HEK293 (cell line): ENCODE measurements at regions not wholly inside any gene's neighbourhood (a gene's known extent, or its start where the extent isn't known, plus 50 kb on each side); places are given as distances from the start of the nearest gene placed in this dataset.

ENCODE experiments used
- CTCF ChIA-PET: fragments of 350-600 bp; formaldehyde crosslinking; extraction: SDS; loops from one replicate; lab custom pipeline; 2021; ENCODE audit warnings: antibody characterized with exemption; lab: Yijun Ruan, JAX
- POLR2A ChIA-PET: fragments of 300-600 bp; formaldehyde crosslinking; extraction: SDS; loops from one replicate; lab custom pipeline; 2020; ENCODE audit warnings: antibody characterized with exemption, inconsistent platforms; lab: Yijun Ruan, JAX
- H3K27ac ChIP-seq: fragments of 200-500 bp; sonication (Bioruptor generic); 2 replicates; pipeline ENCODE4 v1.5.1; 2014; ENCODE audit warnings: low read depth, low read length, control low read depth, inconsistent platforms; ENCODE audit errors: extremely low read depth
- H3K36me3 ChIP-seq, 2 experiments: fragments of 200-500 bp in 1 of 2; sonication (Bioruptor generic) in 1 of 2; 1 replicate in 1 of 2; 2 replicates in 1 of 2; pipeline ENCODE4 v1.5.1; 2014 to 2017; ENCODE audit warnings: inconsistent platforms in 2 of 2, low read length in 2 of 2; ENCODE audit not compliant: control insufficient read depth in 2 of 2, insufficient read depth in 1 of 2
- H3K4me1 ChIP-seq: fragments of 200-500 bp; sonication (Bioruptor generic); 2 replicates; pipeline ENCODE4 v1.5.1; 2014; ENCODE audit warnings: mild to moderate bottlenecking, low read length, inconsistent platforms; ENCODE audit not compliant: control insufficient read depth, insufficient read depth
- H3K4me3 ChIP-seq: 2 replicates; pipeline ENCODE4 v1.5.1; 2011; ENCODE audit warnings: low read depth, mild to moderate bottlenecking, control low read depth, low read length, moderate library complexity
- H3K9me3 ChIP-seq: fragments of 200-500 bp; sonication (Bioruptor generic); 2 replicates; pipeline ENCODE4 v1.5.1; 2014; ENCODE audit warnings: low read depth, low read length, inconsistent platforms; ENCODE audit not compliant: control insufficient read depth, insufficient read depth
- KLF1 ChIP-seq: fragments of 450-650 bp; formaldehyde crosslinking; IDR thresholded peaks from 2 replicates; pipeline ENCODE4 v1.5.1; 2016; ENCODE audit warnings: missing biosample characterization, missing genetic modification characterization
- KLF7 ChIP-seq: fragments of 450-650 bp; formaldehyde crosslinking; IDR thresholded peaks from 2 replicates; pipeline ENCODE4 v1.5.1; 2016; ENCODE audit warnings: missing biosample characterization, missing genetic modification characterization, borderline replicate concordance
- ZNF473 ChIP-seq: fragments of 450-650 bp; formaldehyde crosslinking; IDR thresholded peaks from 2 replicates; pipeline ENCODE4 v1.5.1; 2017; ENCODE audit warnings: missing biosample characterization, missing genetic modification characterization
- ZNF501 ChIP-seq: fragments of 450-650 bp; formaldehyde crosslinking; IDR thresholded peaks from 2 replicates; pipeline ENCODE4 v1.5.1; 2016; ENCODE audit warnings: missing biosample characterization, missing genetic modification characterization
- ZNF670 ChIP-seq: fragments of 450-650 bp; formaldehyde crosslinking; IDR thresholded peaks from 2 replicates; pipeline ENCODE4 v1.5.1; 2016; ENCODE audit warnings: missing biosample characterization, missing genetic modification characterization, low read depth
- TF ChIP-seq, protein P1 (sequence below): IDR thresholded peaks from 2 replicates; pipeline ENCODE4 v1.6.1; 2011; ENCODE audit warnings: mild to moderate bottlenecking, low read depth, low read length, borderline replicate concordance

- Histone ChIP-seq H3K4me3 (no peak overlapping the region), H3K27ac (no peak overlapping the region), H3K9me3 (no peaks in the 10 kb centered on the region), H3K4me1 (no peaks in the 10 kb centered on the region), H3K36me3 (no peaks in the 10 kb centered on the region)
- ChIA-PET CTCF (no interaction called here), POLR2A (no interaction called here)
- TF ChIP-seq, protein P1, sequence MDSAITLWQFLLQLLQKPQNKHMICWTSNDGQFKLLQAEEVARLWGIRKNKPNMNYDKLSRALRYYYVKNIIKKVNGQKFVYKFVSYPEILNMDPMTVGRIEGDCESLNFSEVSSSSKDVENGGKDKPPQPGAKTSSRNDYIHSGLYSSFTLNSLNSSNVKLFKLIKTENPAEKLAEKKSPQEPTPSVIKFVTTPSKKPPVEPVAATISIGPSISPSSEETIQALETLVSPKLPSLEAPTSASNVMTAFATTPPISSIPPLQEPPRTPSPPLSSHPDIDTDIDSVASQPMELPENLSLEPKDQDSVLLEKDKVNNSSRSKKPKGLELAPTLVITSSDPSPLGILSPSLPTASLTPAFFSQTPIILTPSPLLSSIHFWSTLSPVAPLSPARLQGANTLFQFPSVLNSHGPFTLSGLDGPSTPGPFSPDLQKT, result no peak
- TF ChIP-seq ZNF501 (tag by site-specific recombination), result no peak
- TF ChIP-seq KLF1 (tag by site-specific recombination), result no peak
- TF ChIP-seq KLF7 (tag by site-specific recombination), result no peak
- TF ChIP-seq ZNF670 (tag by site-specific recombination), result no peak
- TF ChIP-seq ZNF473 (tag by site-specific recombination), result no peak
Measured at GRCh38 chr4:161061046-161061445, 1102.8 kb downstream of the FSTL5 start.
